ENCODE measurements at regions not wholly inside any gene's neighbourhood (a gene's known extent, or its start where the extent isn't known, plus 50 kb on each side); places are given as distances from the start of the nearest gene placed in this dataset.

- no peak overlapping the region for H2BK5ac ChIP-seq (ENCODE audit: insufficient read length, low read length)
- H2AFZ ChIP-seq (ENCODE audit: low read length): no peak overlapping the region
- Mint-ChIP-seq H3K27me3 (ENCODE audit: low read depth) (no peaks in the 10 kb centered on the region), H3K4me1 (peaks cover 15% of the 10 kb centered on the region in 2 experiments), H3K9me3 (peaks cover 0 to 7% of the 10 kb centered on the region in 2 experiments; a peak in 2 of 5 replicates), H3K36me3 (ENCODE audit: insufficient read depth in 1 of 3, low read depth in 3 of 3) (peaks cover 0 to 6% (median 0%) of the 10 kb centered on the region in 3 experiments; a peak in 4 of 7 replicates), H3K4me3 (no peak overlapping the region), H3K27ac (no peak overlapping the region; a peak in 1 of 7 replicates)
- H3K4ac ChIP-seq (ENCODE audit: low read depth, low read length): no peak overlapping the region
- H2BK120ac ChIP-seq (ENCODE audit: low read depth, low read length, poor library complexity, severe bottlenecking): no peak overlapping the region
- H3K18ac ChIP-seq (ENCODE audit: insufficient read length, low read depth, low read length): no peak overlapping the region
- H3K27ac ChIP-seq (ENCODE audit: insufficient read length, low read depth, low read length): no peak overlapping the region
- TF ChIP-seq CTCF (conservative IDR thresholded peaks at IDR 0.05): no peak
- H2BK15ac ChIP-seq (ENCODE audit: low read depth, low read length): no peak overlapping the region
- no peaks in the 10 kb centered on the region for H3K23me2 ChIP-seq (ENCODE audit: insufficient read length, low read depth, low read length, poor library complexity, severe bottlenecking)
- H4K20me1 ChIP-seq (ENCODE audit: control insufficient read depth, insufficient read depth, insufficient read length): no peaks in the 10 kb centered on the region
- H3K4me2 ChIP-seq (ENCODE audit: insufficient read depth, insufficient read length, low read length): no peak overlapping the region
- no peak overlapping the region for H3T11ph ChIP-seq (ENCODE audit: low read length)
- no peaks in the 10 kb centered on the region for H3K79me1 ChIP-seq (ENCODE audit: insufficient read depth, low read depth, low read length, poor library complexity, severe bottlenecking)
- no peak overlapping the region for H3K56ac ChIP-seq (ENCODE audit: insufficient read length, low read depth, low read length)
- H4K91ac ChIP-seq (ENCODE audit: insufficient read length, low read depth, low read length): no peak overlapping the region
- no peak overlapping the region for H2AK5ac ChIP-seq (ENCODE audit: insufficient read length, low read length)
- H3K4me1 ChIP-seq (ENCODE audit: insufficient read depth, low read length): 0 out of 2 replicates have a peak, but pooled peaks cover 2% of the 10 kb centered on the region
- H3K14ac ChIP-seq (ENCODE audit: insufficient read depth, low read length): no peak overlapping the region
- H3K9ac ChIP-seq (ENCODE audit: extremely low read depth, insufficient read length, low read length): no peak overlapping the region
- no peak overlapping the region for H2BK12ac ChIP-seq (ENCODE audit: insufficient read length, low read depth, low read length)
- H3K27me3 ChIP-seq (ENCODE audit: insufficient read depth, low read length): no peaks in the 10 kb centered on the region
- no peaks in the 10 kb centered on the region for H3K9me3 ChIP-seq (ENCODE audit: control insufficient read depth, low read depth, low read length)
- H4K8ac ChIP-seq (replicated peaks; ENCODE audit: insufficient read length, low read depth, low read length): no peak overlapping the region
- no peaks in the 10 kb centered on the region for H3K79me2 ChIP-seq (ENCODE audit: insufficient read depth, low read length)
- DNase-seq: no peak
- WGBS (ENCODE audit: extremely low coverage, insufficient read length, low lambda C conversion rate): no CpG with 5 or more reads among the region's 5 CpGs
- H2BK20ac ChIP-seq (ENCODE audit: low read depth, low read length, poor library complexity, severe bottlenecking): no peak overlapping the region
- H3K23ac ChIP-seq (ENCODE audit: insufficient read length, low read depth, low read length): no peak overlapping the region
- no peak overlapping the region for H4K5ac ChIP-seq (ENCODE audit: insufficient read length, low read depth, low read length)
Observed at GRCh38 chr4:165779950-165780670, 92.9 kb upstream of the TLL1 start.

Data from H9 (cell line).